Panc1 (cell line): ENCODE measurements at regions not wholly inside any gene's neighbourhood (a gene's known extent, or its start where the extent isn't known, plus 50 kb on each side); places are given as distances from the start of the nearest gene placed in this dataset.

Source experiments
- ATAC-seq: fragments of 200-7000 bp; cut with Tn5 transposase; 2 replicates; pipeline ENCODE4 v1.9.1; 2020; ENCODE audit warnings: mild to moderate bottlenecking, moderate library complexity
- BruUV-seq: library from RNA; stranded (reverse); fragments of 400-500 nt; replicated peaks from 2 replicates; lab custom pipeline; 2021; lab: Mats Ljungman, UMichigan
- CTCF ChIA-PET: fragments of 300-600 bp; sonication (Branson Sonifier 250); formaldehyde crosslinking; loops from one replicate; lab custom pipeline; 2022; ENCODE audit warnings: antibody characterized with exemption; lab: Charles Lee
- POLR2A ChIA-PET: fragments of 300-600 bp; sonication (Branson Sonifier 250); formaldehyde crosslinking; loops from one replicate; lab custom pipeline; 2022; ENCODE audit warnings: antibody characterized with exemption; lab: Charles Lee
- DNase-seq: peaks from one replicate; pipeline ENCODE4 v3.0.0-alpha.2; 2010; ENCODE audit warnings: low read depth, low spot score
- H3K27ac ChIP-seq: 2 replicates; pipeline ENCODE4 v1.5.1; 2011; ENCODE audit warnings: mild to moderate bottlenecking, low read length, inconsistent platforms
- H3K27me3 ChIP-seq: fragments of 200-500 bp; sonication (Bioruptor generic); 2 replicates; pipeline ENCODE4 v1.6.0; 2014; ENCODE audit warnings: low read length, inconsistent platforms; ENCODE audit not compliant: control insufficient read depth, insufficient read depth
- H3K36me3 ChIP-seq: fragments of 200-500 bp; sonication (Bioruptor generic); 2 replicates; pipeline ENCODE4 v1.5.1; 2014; ENCODE audit warnings: inconsistent platforms, mild to moderate bottlenecking, low read length, moderate library complexity; ENCODE audit not compliant: control insufficient read depth, insufficient read depth
- H3K4me1 ChIP-seq: 2 replicates; pipeline ENCODE4 v1.5.1; 2011; ENCODE audit warnings: inconsistent platforms, mild to moderate bottlenecking, low read length, moderate library complexity; ENCODE audit not compliant: control insufficient read depth, insufficient read depth
- H3K4me3 ChIP-seq, 2 experiments: 2 replicates each; pipeline ENCODE4 v1.5.1; 2011 to 2012; ENCODE audit warnings: low read depth in 2 of 2, low read length in 2 of 2, mild to moderate bottlenecking in 2 of 2, inconsistent platforms in 1 of 2, moderate library complexity in 1 of 2
- H3K9me3 ChIP-seq: fragments of 200-500 bp; sonication (Bioruptor generic); 2 replicates; pipeline ENCODE4 v1.5.1; 2014; ENCODE audit warnings: low read depth, mild to moderate bottlenecking, inconsistent platforms, low read length, moderate library complexity; ENCODE audit not compliant: control insufficient read depth, insufficient read depth
- POLR2AphosphoS5 ChIP-seq: IDR thresholded peaks from 2 replicates; pipeline ENCODE4 v1.6.1; 2012; ENCODE audit warnings: mild to moderate bottlenecking, low read depth, low read length, moderate library complexity
- REST ChIP-seq, 2 experiments: IDR thresholded peaks; 2 replicates each; pipeline ENCODE4 v1.6.1; 2011 to 2012; ENCODE audit warnings: low read depth in 2 of 2, control low read depth in 1 of 2, low read length in 1 of 2, mild to moderate bottlenecking in 1 of 2, moderate library complexity in 1 of 2; ENCODE audit not compliant: insufficient read depth in 1 of 2
- SIN3A ChIP-seq: IDR thresholded peaks from 2 replicates; pipeline ENCODE4 v1.6.1; 2012; ENCODE audit warnings: low read depth, mild to moderate bottlenecking, low read length, moderate library complexity, borderline replicate concordance; ENCODE audit not compliant: insufficient read depth
- TCF7L2 ChIP-seq: IDR thresholded peaks from 2 replicates; pipeline ENCODE4 v1.6.1; 2011; ENCODE audit warnings: mild to moderate bottlenecking, low read depth, low read length, inconsistent platforms
- in situ Hi-C: cut with HindIII; loops from 2 replicates; pipeline ENCODE4 v1.10.0; 2016; ENCODE audit warnings: low sequenced_read_pairs, low pct_unique_long_range_greater_than_20kb
- intact Hi-C: fragments of 100-400 bp; cut with micrococcal nuclease; formaldehyde crosslinking; loops from one replicate; pipeline ENCODE4 v1.10.0; 2022; ENCODE audit not compliant: unreplicated experiment
- TF ChIP-seq, protein P1 (sequence below): fragments of 450-650 bp; IDR thresholded peaks from 2 replicates; pipeline ENCODE4 v1.5.1; 2017; ENCODE audit warnings: mild to moderate bottlenecking

DNA sequence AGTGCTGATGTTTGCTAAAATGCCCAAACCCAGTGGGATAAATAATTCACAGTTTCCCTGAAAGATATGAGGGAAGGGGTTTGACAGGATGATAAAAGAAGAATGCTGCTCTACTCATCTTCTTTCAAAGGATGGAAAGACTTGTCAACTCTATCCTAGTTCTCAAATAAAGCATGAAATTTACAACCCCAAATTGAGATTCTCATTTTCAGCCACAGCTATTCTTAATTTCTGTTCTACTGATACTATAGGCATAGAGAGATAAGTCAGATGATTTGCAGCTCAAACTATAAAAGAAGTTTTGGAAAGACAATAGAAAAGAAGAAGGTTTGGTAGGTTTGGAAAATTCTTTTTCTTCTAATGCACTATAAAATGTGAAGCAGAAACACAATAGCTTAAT is 542.6 kb downstream of the CSNK1G3 start:
- DNase-seq (no peak), ATAC-seq (no peak)
- in situ Hi-C loops (no loop called here), intact Hi-C loops (no loop called here)
- BruUV-seq: no TSS peak
- no peaks in the 10 kb centered on the region for H3K27me3 ChIP-seq
- no peaks in the 10 kb centered on the region for H3K9me3 ChIP-seq
- no peak overlapping the region for H3K27ac ChIP-seq
- ChIA-PET POLR2A (no interaction called here), CTCF (no interaction called here)
- no peak for TF ChIP-seq SIN3A
- no peak for TF ChIP-seq TCF7L2
- no peak for TF ChIP-seq POLR2AphosphoS5
- TF ChIP-seq, protein P1, sequence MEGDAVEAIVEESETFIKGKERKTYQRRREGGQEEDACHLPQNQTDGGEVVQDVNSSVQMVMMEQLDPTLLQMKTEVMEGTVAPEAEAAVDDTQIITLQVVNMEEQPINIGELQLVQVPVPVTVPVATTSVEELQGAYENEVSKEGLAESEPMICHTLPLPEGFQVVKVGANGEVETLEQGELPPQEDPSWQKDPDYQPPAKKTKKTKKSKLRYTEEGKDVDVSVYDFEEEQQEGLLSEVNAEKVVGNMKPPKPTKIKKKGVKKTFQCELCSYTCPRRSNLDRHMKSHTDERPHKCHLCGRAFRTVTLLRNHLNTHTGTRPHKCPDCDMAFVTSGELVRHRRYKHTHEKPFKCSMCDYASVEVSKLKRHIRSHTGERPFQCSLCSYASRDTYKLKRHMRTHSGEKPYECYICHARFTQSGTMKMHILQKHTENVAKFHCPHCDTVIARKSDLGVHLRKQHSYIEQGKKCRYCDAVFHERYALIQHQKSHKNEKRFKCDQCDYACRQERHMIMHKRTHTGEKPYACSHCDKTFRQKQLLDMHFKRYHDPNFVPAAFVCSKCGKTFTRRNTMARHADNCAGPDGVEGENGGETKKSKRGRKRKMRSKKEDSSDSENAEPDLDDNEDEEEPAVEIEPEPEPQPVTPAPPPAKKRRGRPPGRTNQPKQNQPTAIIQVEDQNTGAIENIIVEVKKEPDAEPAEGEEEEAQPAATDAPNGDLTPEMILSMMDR: no peak
- TF ChIP-seq REST (IDR thresholded peaks at IDR 0.05; ENCODE audit: insufficient read depth in 1 of 2, low read depth in 2 of 2, low read length in 1 of 2): no peak
- no peak overlapping the region for H3K4me3 ChIP-seq
- H3K36me3 ChIP-seq: no peaks in the 10 kb centered on the region
- H3K4me1 ChIP-seq: no peaks in the 10 kb centered on the region

GRCh38 chr5:124053340-124053739 is 541.4 kb downstream of the CSNK1G3 start:
- in situ Hi-C loops: no loop called here
- H3K4me1 ChIP-seq: no peaks in the 10 kb centered on the region
- ChIA-PET POLR2A (no interaction called here), CTCF (no interaction called here)
- no peak for DNase-seq
- TF ChIP-seq POLR2AphosphoS5 (no peak), REST (IDR thresholded peaks at IDR 0.05; ENCODE audit: insufficient read depth in 1 of 2, low read depth in 2 of 2, low read length in 1 of 2) (no peak), SIN3A (no peak), TCF7L2 (no peak)
- TF ChIP-seq, protein P1: no peak
- no peaks in the 10 kb centered on the region for H3K36me3 ChIP-seq
- BruUV-seq: no TSS peak
- no peak overlapping the region for H3K4me3 ChIP-seq
- no peak for ATAC-seq
- no peak overlapping the region for H3K27ac ChIP-seq
- intact Hi-C loops: no loop called here
- H3K9me3 ChIP-seq: no peaks in the 10 kb centered on the region
- H3K27me3 ChIP-seq: no peaks in the 10 kb centered on the region
